GM23248 (cell line): ENCODE measurements at regions not wholly inside any gene's neighbourhood (a gene's known extent, or its start where the extent isn't known, plus 50 kb on each side); places are given as distances from the start of the nearest gene placed in this dataset.

ENCODE experiments used
- EZH2 ChIP-seq: fragments of 200-600 bp; sonication (generic); IDR thresholded peaks from 2 replicates; pipeline ENCODE4 v1.6.1; 2018; ENCODE audit warnings: antibody characterized with exemption, mild to moderate bottlenecking; ENCODE audit not compliant: insufficient read depth, poor library complexity, severe bottlenecking
- EZH2phosphoT487 ChIP-seq: fragments of 200-600 bp; sonication (generic); IDR thresholded peaks from 2 replicates; pipeline ENCODE4 v1.6.1; 2018; ENCODE audit warnings: antibody characterized with exemption, moderate library complexity, mild to moderate bottlenecking, low read depth; ENCODE audit not compliant: insufficient read depth

DNA sequence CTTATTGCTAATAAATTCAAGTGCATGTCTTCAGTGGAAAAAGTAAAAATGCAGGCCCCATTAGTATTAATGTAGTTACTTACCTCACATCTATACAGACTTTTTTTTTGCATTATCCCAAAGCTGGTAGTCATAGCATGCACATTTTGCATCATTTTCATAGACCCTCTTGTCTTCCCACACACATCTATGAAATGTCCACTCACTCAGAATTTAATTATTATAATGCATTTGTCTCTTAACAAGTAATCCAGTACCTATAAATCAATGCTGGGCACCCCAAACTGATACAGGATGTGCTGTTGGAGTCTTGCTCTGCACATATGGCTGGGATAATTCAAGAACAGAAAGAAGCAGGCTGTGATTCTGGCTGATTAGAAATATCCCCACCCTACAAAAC lies 370.4 kb upstream of the FAT3 start:
- TF ChIP-seq EZH2phosphoT487, result no peak
- no peak for TF ChIP-seq EZH2
